LNCaP clone FGC (cell line): ENCODE measurements at regions not wholly inside any gene's neighbourhood (a gene's known extent, or its start where the extent isn't known, plus 50 kb on each side); places are given as distances from the start of the nearest gene placed in this dataset.

Experiments used
- DNase-seq: peaks from one replicate; pipeline ENCODE4 v3.0.0-alpha.2; 2011; ENCODE audit warnings: low read depth
- H3K4me3 ChIP-seq: 2 replicates; pipeline ENCODE4 v1.5.1; 2011; ENCODE audit warnings: mild to moderate bottlenecking, low read depth, low read length, control low read depth
- CTCF ChIP-seq: IDR thresholded peaks from 2 replicates; pipeline ENCODE4 v1.5.1; 2012; ENCODE audit warnings: mild to moderate bottlenecking; ENCODE audit not compliant: control insufficient read depth, insufficient read depth; ENCODE audit errors: extremely low read depth

GRCh38 chr2:64228126-64228678, 84.0 kb upstream of the PELI1 start:
- TF ChIP-seq CTCF = no peak
- H3K4me3 ChIP-seq = peak overlapping the region; percentile 6; the same call in 1 of the 2 replicates
- DNase-seq = no peak

- DNase-seq = no peak
- no peak overlapping the region for H3K4me3 ChIP-seq
- TF ChIP-seq CTCF = no peak
Measured at GRCh38 chr2:64228918-64229317, 84.7 kb upstream of the PELI1 start.

GRCh38 chr2:64230540-64230939, 86.3 kb upstream of the PELI1 start:
- no peak for TF ChIP-seq CTCF
- DNase-seq = no peak
- no peak overlapping the region for H3K4me3 ChIP-seq

- TF ChIP-seq CTCF = no peak
- DNase-seq = no peak
- H3K4me3 ChIP-seq = no peak overlapping the region
Measured at GRCh38 chr2:64232266-64232665, 88.0 kb upstream of the PELI1 start.

GRCh38 chr2:64233376-64233922, 89.2 kb upstream of the PELI1 start:
- TF ChIP-seq CTCF = no peak
- no peak for DNase-seq
- no peak overlapping the region for H3K4me3 ChIP-seq

GRCh38 chr2:64234150-64234549, 89.9 kb upstream of the PELI1 start:
- H3K4me3 ChIP-seq = no peak overlapping the region
- no peak for DNase-seq
- TF ChIP-seq CTCF = no peak

- DNase-seq = no peak
- H3K4me3 ChIP-seq = no peak overlapping the region
- no peak for TF ChIP-seq CTCF
Measured at GRCh38 chr2:64234785-64235184, 90.6 kb upstream of the PELI1 start.
